Effector memory CD8-positive, alpha-beta T cell (primary cell): ENCODE measurements at regions not wholly inside any gene's neighbourhood (a gene's known extent, or its start where the extent isn't known, plus 50 kb on each side); places are given as distances from the start of the nearest gene placed in this dataset.
"Not testable (repeated sequence)": the region's sequence is repeated elsewhere in the genome, so short reads cannot be mapped to it uniquely, and the experiment has no call there.

Source experiments
- ATAC-seq: fragments of 150-1000 bp; cut with Tn5 transposase; replicated peaks from 2 replicates; pipeline ENCODE4 v1.10.0; 2021; ENCODE audit warnings: mild to moderate bottlenecking, moderate library complexity
- DNase-seq, 3 experiments: peaks; one replicate each; pipeline ENCODE4 v3.0.0; 2021
- H3K27ac Mint-ChIP-seq, 2 donors: one replicate each; pipeline ENCODE4 v1.8.0; 2022; ENCODE audit warnings: mild to moderate bottlenecking in 2 of 2, mixed read lengths in 2 of 2, moderate library complexity in 2 of 2
- H3K27me3 Mint-ChIP-seq, 2 donors: one replicate each; pipeline ENCODE4 v1.8.0; 2022; ENCODE audit warnings: mixed read lengths in 2 of 2
- H3K36me3 Mint-ChIP-seq: one replicate; pipeline ENCODE4 v1.8.0; 2022; ENCODE audit warnings: mild to moderate bottlenecking, moderate library complexity, mixed read lengths; ENCODE audit not compliant: insufficient read depth
- H3K4me1 Mint-ChIP-seq, 2 donors: one replicate each; pipeline ENCODE4 v1.8.0; 2022; ENCODE audit warnings: low read depth in 2 of 2, mixed read lengths in 2 of 2
- H3K4me3 Mint-ChIP-seq, 2 donors: one replicate each; pipeline ENCODE4 v1.8.0; 2022; ENCODE audit warnings: mild to moderate bottlenecking in 2 of 2, mixed read lengths in 2 of 2, moderate library complexity in 2 of 2
- H3K9me3 Mint-ChIP-seq, 2 donors: one replicate each; pipeline ENCODE4 v1.8.0; 2022; ENCODE audit warnings: mixed read lengths in 2 of 2

GRCh38 chr21:14058566-14058965 is 152.2 kb downstream of the LIPI start:
- ATAC-seq, result no peak
- Mint-ChIP-seq H3K36me3 (no peaks in the 10 kb centered on the region), H3K27me3 (no peaks in the 10 kb centered on the region), H3K9me3 (no peaks in the 10 kb centered on the region), H3K27ac (peak overlapping the region in 1 of 2 donors; percentile 54), H3K4me3 (no peak overlapping the region), H3K4me1 (no peaks in the 10 kb centered on the region)
- DNase-seq, result no peak

GRCh38 chr21:14057841-14058481 is 152.8 kb downstream of the LIPI start:
- not testable (repeated sequence) for H3K27me3 Mint-ChIP-seq, ATAC-seq, DNase-seq, H3K4me3 Mint-ChIP-seq, H3K4me1 Mint-ChIP-seq, H3K36me3 Mint-ChIP-seq, H3K9me3 Mint-ChIP-seq
- peak overlapping the region in 1 of 2 donors; percentile 16 for H3K27ac Mint-ChIP-seq

GRCh38 chr21:14057313-14057712 is 153.4 kb downstream of the LIPI start:
- ATAC-seq, result no peak
- Mint-ChIP-seq H3K27me3 (no peaks in the 10 kb centered on the region), H3K36me3 (no peaks in the 10 kb centered on the region), H3K4me3 (no peak overlapping the region), H3K27ac (peak overlapping the region in 1 of 2 donors; percentile 16), H3K4me1 (no peaks in the 10 kb centered on the region), H3K9me3 (no peaks in the 10 kb centered on the region)
- DNase-seq, result no peak

GRCh38 chr21:14056771-14057191 is 154.0 kb downstream of the LIPI start:
- Mint-ChIP-seq H3K9me3 (no peaks in the 10 kb centered on the region), H3K4me3 (no peak overlapping the region), H3K4me1 (no peaks in the 10 kb centered on the region), H3K27me3 (no peaks in the 10 kb centered on the region), H3K36me3 (no peaks in the 10 kb centered on the region), H3K27ac (peak overlapping the region; percentile 16 to 32)
- no peak for DNase-seq
- ATAC-seq, result no peak

GRCh38 chr21:14055746-14056515 is 154.8 kb downstream of the LIPI start:
- ATAC-seq, H3K36me3 Mint-ChIP-seq, H3K4me1 Mint-ChIP-seq: not testable (repeated sequence)

GRCh38 chr21:14054682-14055081 is 156.1 kb downstream of the LIPI start:
- Mint-ChIP-seq H3K9me3 (no peaks in the 10 kb centered on the region), H3K4me3 (no peak overlapping the region), H3K27ac (no peak overlapping the region), H3K36me3 (no peaks in the 10 kb centered on the region), H3K27me3 (no peaks in the 10 kb centered on the region), H3K4me1 (no peaks in the 10 kb centered on the region)
- ATAC-seq (no peak), DNase-seq (no peak)

More at GRCh38 chr21:14055746-14056515, 154.8 kb downstream of the LIPI start:
- not testable (repeated sequence) for H3K9me3 Mint-ChIP-seq, H3K27me3 Mint-ChIP-seq, H3K4me3 Mint-ChIP-seq, DNase-seq
- H3K27ac Mint-ChIP-seq, result peak overlapping the region in 1 of 2 donors; percentile 32

- ATAC-seq (no peak), DNase-seq (no peak)
- Mint-ChIP-seq H3K9me3 (no peaks in the 10 kb centered on the region), H3K4me1 (no peaks in the 10 kb centered on the region), H3K36me3 (no peaks in the 10 kb centered on the region), H3K27ac (no peak overlapping the region), H3K27me3 (no peaks in the 10 kb centered on the region), H3K4me3 (no peak overlapping the region)
These were observed 160.6 kb downstream of the LIPI start for GRCh38 chr21:14050121-14050520.

GRCh38 chr21:14046401-14046800 is 164.4 kb downstream of the LIPI start:
- H3K27ac Mint-ChIP-seq, result no peak overlapping the region
- no peak for DNase-seq
- no peaks in the 10 kb centered on the region for H3K4me1 Mint-ChIP-seq
- H3K9me3 Mint-ChIP-seq, result no peaks in the 10 kb centered on the region
- H3K27me3 Mint-ChIP-seq, result no peaks in the 10 kb centered on the region
- no peak for ATAC-seq
- no peak overlapping the region for H3K4me3 Mint-ChIP-seq
- H3K36me3 Mint-ChIP-seq, result no peaks in the 10 kb centered on the region

GRCh38 chr21:14040386-14040785 is 170.4 kb downstream of the LIPI start:
- Mint-ChIP-seq H3K4me3 (no peak overlapping the region), H3K36me3 (no peaks in the 10 kb centered on the region), H3K27me3 (no peaks in the 10 kb centered on the region), H3K4me1 (no peaks in the 10 kb centered on the region), H3K27ac (no peak overlapping the region), H3K9me3 (no peaks in the 10 kb centered on the region)
- no peak for ATAC-seq
- DNase-seq, result no peak

GRCh38 chr21:14028619-14029018 is 182.1 kb downstream of the LIPI start:
- H3K36me3 Mint-ChIP-seq, DNase-seq, H3K9me3 Mint-ChIP-seq, H3K27me3 Mint-ChIP-seq, ATAC-seq, H3K4me1 Mint-ChIP-seq: not testable (repeated sequence)
- peak overlapping the region in 1 of 2 donors; percentile 27 for H3K27ac Mint-ChIP-seq
- H3K4me3 Mint-ChIP-seq, result peak overlapping the region in 1 of 2 donors; percentile 50

GRCh38 chr21:14027235-14027869 is 183.4 kb downstream of the LIPI start:
- H3K27ac Mint-ChIP-seq, result peak overlapping the region; percentile 27 to 77
- H3K36me3 Mint-ChIP-seq, H3K4me1 Mint-ChIP-seq, H3K27me3 Mint-ChIP-seq, H3K9me3 Mint-ChIP-seq: not testable (repeated sequence)
- DNase-seq (peak; percentile 75 to 87 (median 78)), ATAC-seq (peak; percentile 98)
- peak overlapping the region; percentile 85 to 87 for H3K4me3 Mint-ChIP-seq

- not testable (repeated sequence) for H3K4me3 Mint-ChIP-seq, ATAC-seq, DNase-seq, H3K4me1 Mint-ChIP-seq, H3K9me3 Mint-ChIP-seq, H3K36me3 Mint-ChIP-seq, H3K27ac Mint-ChIP-seq
- peaks cover 8 to 12% of the 10 kb centered on the region in 2 donors for H3K27me3 Mint-ChIP-seq
These were observed 190.6 kb downstream of the LIPI start for GRCh38 chr21:14020108-14020507.

- not testable (repeated sequence) for ATAC-seq, DNase-seq, H3K4me1 Mint-ChIP-seq, H3K4me3 Mint-ChIP-seq, H3K27me3 Mint-ChIP-seq, H3K36me3 Mint-ChIP-seq, H3K27ac Mint-ChIP-seq, H3K9me3 Mint-ChIP-seq
These were observed 194.9 kb downstream of the LIPI start for GRCh38 chr21:14015841-14016240.
